ENCODE measurements at regions not wholly inside any gene's neighbourhood (a gene's known extent, or its start where the extent isn't known, plus 50 kb on each side); places are given as distances from the start of the nearest gene placed in this dataset.

GRCh38 chr1:30232288-30232899 lies 491.0 kb downstream of the MATN1 start:
- intact Hi-C loops (cut with micrococcal nuclease; ENCODE audit: unreplicated experiment): no loop called here
- in situ Hi-C loops (cut with HindIII; ENCODE audit: extremely low pct_ligation_motif_present, low pct_unique_long_range_greater_than_20kb): no loop called here
- H3K36me3 ChIP-seq (replicated peaks in 1 of 2; ENCODE audit: control insufficient read depth in 1 of 2, insufficient read depth in 2 of 2, low read length in 2 of 2): no peaks in the 10 kb centered on the region
- H3K27me3 ChIP-seq (ENCODE audit: control insufficient read depth in 1 of 2, insufficient read depth in 2 of 2, low read length in 2 of 2): no peaks in the 10 kb centered on the region
- H3K4me1 ChIP-seq (ENCODE audit: insufficient read depth, low read length): peaks cover 15% of the 10 kb centered on the region
- ATAC-seq: no peak
- H3K4me2 ChIP-seq (ENCODE audit: low read depth, low read length): no peak overlapping the region
- no TSS peak for BruUV-seq (replicated peaks)
- no peak overlapping the region for H3K27ac ChIP-seq (ENCODE audit: extremely low read length, insufficient read depth, low read length)
- TF ChIP-seq HMGXB4 (CRISPR knock-in tag; IDR thresholded peaks at IDR 0.05; ENCODE audit: borderline replicate concordance in 1 of 2, low read depth in 1 of 2): no peak
- no peak for TF ChIP-seq TEAD3 (CRISPR knock-in tag; optimal IDR thresholded peaks at IDR 0.05; ENCODE audit: borderline replicate concordance)
- TF ChIP-seq STAG1 (CRISPR knock-in tag; IDR thresholded peaks at IDR 0.05): peak; percentile 43
- TF ChIP-seq ZNF777 (CRISPR knock-in tag; IDR thresholded peaks at IDR 0.05): no peak
- TF ChIP-seq CTCF (CRISPR knock-in tag; IDR thresholded peaks at IDR 0.05): peak; percentile 52
- no peak for TF ChIP-seq TERF1 (CRISPR knock-in tag; IDR thresholded peaks at IDR 0.05)
- TF ChIP-seq RBAK (CRISPR knock-in tag; IDR thresholded peaks at IDR 0.05): no peak
- FAIRE-seq: no peak
- DNase-seq (ENCODE audit: low spot score): peak; percentile 10
- H3K4me3 ChIP-seq (replicated peaks in 1 of 3; ENCODE audit: insufficient read depth in 1 of 3, low read depth in 2 of 3, low read length in 3 of 3): no peak overlapping the region
- CTCF ChIA-PET (ENCODE audit: low intra/inter-chr PET ratio, low total read pairs): no interaction called here
- H3K79me2 ChIP-seq (ENCODE audit: insufficient read depth, low read length): no peaks in the 10 kb centered on the region
- no peaks in the 10 kb centered on the region for H4K20me1 ChIP-seq (ENCODE audit: insufficient read depth, low read length)
- no peak overlapping the region for H2AFZ ChIP-seq (ENCODE audit: low read length)
- no peak overlapping the region for H3K9ac ChIP-seq (ENCODE audit: insufficient read depth, low read depth, low read length)
- WGBS (ENCODE audit: low lambda C conversion rate): 16% methylated on average over 4 of the region's 4 CpGs
- H3K9me3 ChIP-seq (ENCODE audit: low read length): no peaks in the 10 kb centered on the region
- POLR2A ChIA-PET: no interaction called here
